NB4 (cell line): ENCODE measurements at regions not wholly inside any gene's neighbourhood (a gene's known extent, or its start where the extent isn't known, plus 50 kb on each side); places are given as distances from the start of the nearest gene placed in this dataset.

Experiments used
- MYC ChIP-seq: IDR thresholded peaks from 2 replicates; pipeline ENCODE4 v1.6.1; 2011; ENCODE audit warnings: low read depth, low read length
- POLR2A ChIP-seq: IDR thresholded peaks from 2 replicates; pipeline ENCODE4 v1.6.1; 2011; ENCODE audit warnings: mild to moderate bottlenecking; ENCODE audit not compliant: insufficient read length; ENCODE audit errors: extremely low read depth
- TF ChIP-seq, protein P1 (sequence below): IDR thresholded peaks from one replicate; pipeline ENCODE4 v1.5.1; 2012; ENCODE audit warnings: low read depth, low read length
- TF ChIP-seq, protein P2 (sequence below): IDR thresholded peaks from 2 replicates; pipeline ENCODE4 v1.6.1; 2011; ENCODE audit warnings: low read depth, low read length

GRCh38 chr12:132410296-132410625 lies 79.7 kb upstream of the FBRSL1 start:
- TF ChIP-seq POLR2A, result no peak
- TF ChIP-seq, protein P1, sequence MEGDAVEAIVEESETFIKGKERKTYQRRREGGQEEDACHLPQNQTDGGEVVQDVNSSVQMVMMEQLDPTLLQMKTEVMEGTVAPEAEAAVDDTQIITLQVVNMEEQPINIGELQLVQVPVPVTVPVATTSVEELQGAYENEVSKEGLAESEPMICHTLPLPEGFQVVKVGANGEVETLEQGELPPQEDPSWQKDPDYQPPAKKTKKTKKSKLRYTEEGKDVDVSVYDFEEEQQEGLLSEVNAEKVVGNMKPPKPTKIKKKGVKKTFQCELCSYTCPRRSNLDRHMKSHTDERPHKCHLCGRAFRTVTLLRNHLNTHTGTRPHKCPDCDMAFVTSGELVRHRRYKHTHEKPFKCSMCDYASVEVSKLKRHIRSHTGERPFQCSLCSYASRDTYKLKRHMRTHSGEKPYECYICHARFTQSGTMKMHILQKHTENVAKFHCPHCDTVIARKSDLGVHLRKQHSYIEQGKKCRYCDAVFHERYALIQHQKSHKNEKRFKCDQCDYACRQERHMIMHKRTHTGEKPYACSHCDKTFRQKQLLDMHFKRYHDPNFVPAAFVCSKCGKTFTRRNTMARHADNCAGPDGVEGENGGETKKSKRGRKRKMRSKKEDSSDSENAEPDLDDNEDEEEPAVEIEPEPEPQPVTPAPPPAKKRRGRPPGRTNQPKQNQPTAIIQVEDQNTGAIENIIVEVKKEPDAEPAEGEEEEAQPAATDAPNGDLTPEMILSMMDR, result no peak
- no peak for TF ChIP-seq MYC
- TF ChIP-seq, protein P2, sequence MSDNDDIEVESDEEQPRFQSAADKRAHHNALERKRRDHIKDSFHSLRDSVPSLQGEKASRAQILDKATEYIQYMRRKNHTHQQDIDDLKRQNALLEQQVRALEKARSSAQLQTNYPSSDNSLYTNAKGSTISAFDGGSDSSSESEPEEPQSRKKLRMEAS, result no peak
